Kidney (tissue), 13 donors: ENCODE measurements at regions not wholly inside any gene's neighbourhood (a gene's known extent, or its start where the extent isn't known, plus 50 kb on each side); places are given as distances from the start of the nearest gene placed in this dataset.
"Not testable (repeated sequence)": the region's sequence is repeated elsewhere in the genome, so short reads cannot be mapped to it uniquely, and the experiment has no call there.

Source experiments
- DNase-seq, 5 donors: peaks; one replicate each; pipeline ENCODE4 v3.0.0-alpha.2; 2013 to 2020
- FAIRE-seq: peaks from 2 replicates; lab custom pipeline; 2012; peaks lifted over from hg19 to GRCh38; lab: Jason Lieb, UNC
- H3K27ac ChIP-seq, 2 donors: one replicate each; pipeline ENCODE4 v1.7.0; 2013; ENCODE audit warnings: low read depth in 2 of 2, low read length in 2 of 2, inconsistent platforms in 1 of 2
- H3K27me3 ChIP-seq: one replicate; pipeline ENCODE4 v1.7.1; 2013; ENCODE audit warnings: low read length, inconsistent platforms; ENCODE audit not compliant: control insufficient read depth, insufficient read depth
- H3K36me3 ChIP-seq, 3 donors: one replicate each; pipeline versions ENCODE4 v1.7.0 to v1.7.1; 2013; ENCODE audit warnings: low read length in 3 of 3, control low read depth in 1 of 3, inconsistent platforms in 1 of 3; ENCODE audit not compliant: insufficient read depth in 3 of 3, control insufficient read depth in 2 of 3
- H3K4me1 ChIP-seq, 3 donors: one replicate each; pipeline versions ENCODE4 v1.7.0 to v1.7.1; 2013; ENCODE audit warnings: low read length in 3 of 3, inconsistent platforms in 1 of 3, low read depth in 1 of 3; ENCODE audit not compliant: control insufficient read depth in 2 of 3, insufficient read depth in 2 of 3
- H3K4me3 ChIP-seq, 3 donors: one replicate each; pipeline versions ENCODE4 v1.7.0 to v1.8.1; 2013; ENCODE audit warnings: low read length in 3 of 3, control low read depth in 1 of 3, inconsistent platforms in 1 of 3
- H3K9ac ChIP-seq, 3 donors: one replicate each; pipeline versions ENCODE4 v1.7.0 to v1.7.1; 2013; ENCODE audit warnings: low read length in 3 of 3, control low read depth in 1 of 3, inconsistent platforms in 1 of 3
- H3K9me3 ChIP-seq, 3 donors: one replicate each; pipeline versions ENCODE4 v1.7.0 to v1.7.1; 2013; ENCODE audit warnings: low read length in 3 of 3, control low read depth in 1 of 3, inconsistent platforms in 1 of 3; ENCODE audit not compliant: control insufficient read depth in 2 of 3, insufficient read depth in 1 of 3
- intact Hi-C: fragments of 100-400 bp; cut with DNase I; formaldehyde crosslinking; loops from one replicate; pipeline ENCODE4 v1.11.1; 2022
- TF ChIP-seq, protein P1 (sequence below): IDR thresholded peaks from 3 replicates; pipeline ENCODE4 v1.5.1; 2012; ENCODE audit warnings: mild to moderate bottlenecking, moderate library complexity, borderline replicate concordance; ENCODE audit not compliant: insufficient read depth; ENCODE audit errors: extremely low read depth
- donor health status: control.
- donor health status: control.
- donor health status: control.
- donor health status: control.
- donor health status: control.
- donor health status: DM: yes; HTN: yes; CAD: no.
- donor health status: Normal renal cell carcinoma (clear cell type).

DNA sequence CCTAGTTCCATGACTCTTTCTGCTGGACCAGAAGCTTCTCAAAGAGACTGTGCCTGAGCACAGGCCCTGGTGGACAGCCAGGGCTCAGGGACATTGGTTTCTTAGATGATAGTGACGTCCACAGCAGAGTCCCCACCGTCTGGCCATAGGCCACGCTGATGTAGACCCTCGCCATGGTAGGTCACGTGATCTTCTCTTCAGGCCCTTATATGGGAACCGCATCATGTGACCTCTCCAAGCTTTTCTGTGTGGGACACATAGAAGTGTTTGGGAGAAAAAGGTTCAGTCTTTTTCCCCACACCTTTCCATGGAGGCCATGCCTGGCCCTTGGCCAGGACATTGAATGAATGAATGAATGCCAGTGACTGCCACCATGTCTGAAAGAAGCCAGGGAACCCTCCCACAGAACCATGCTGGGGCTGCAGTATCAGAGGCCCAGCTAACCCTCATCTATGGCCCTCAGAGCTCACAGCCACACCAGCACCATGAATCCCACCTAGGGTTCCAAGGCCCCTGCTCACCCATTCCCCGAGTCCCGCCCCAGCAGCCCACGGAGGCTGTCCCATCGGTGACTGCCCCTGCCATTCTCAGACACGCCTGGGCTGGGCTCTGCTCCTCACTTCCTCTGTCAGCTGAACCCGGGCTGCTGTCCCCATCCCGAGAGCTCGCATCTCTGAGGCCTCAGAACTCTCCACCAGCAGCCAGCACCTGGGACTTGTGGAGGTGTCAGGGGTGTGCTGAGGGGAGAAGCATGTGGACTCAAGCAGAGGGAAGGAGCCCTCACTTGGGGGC lies 292.1 kb downstream of the ADGRD1 start:
- H3K27ac ChIP-seq = no peak overlapping the region
- FAIRE-seq (no peak), DNase-seq (peak in 1 of 5 donors; percentile 64)
- H3K9ac ChIP-seq = no peak overlapping the region
- H3K27me3 ChIP-seq = no peaks in the 10 kb centered on the region
- H3K9me3 ChIP-seq = no peaks in the 10 kb centered on the region
- intact Hi-C loops = no loop called here
- H3K36me3 ChIP-seq = no peaks in the 10 kb centered on the region
- no peak overlapping the region for H3K4me3 ChIP-seq
- H3K4me1 ChIP-seq = no peaks in the 10 kb centered on the region
- TF ChIP-seq, protein P1, sequence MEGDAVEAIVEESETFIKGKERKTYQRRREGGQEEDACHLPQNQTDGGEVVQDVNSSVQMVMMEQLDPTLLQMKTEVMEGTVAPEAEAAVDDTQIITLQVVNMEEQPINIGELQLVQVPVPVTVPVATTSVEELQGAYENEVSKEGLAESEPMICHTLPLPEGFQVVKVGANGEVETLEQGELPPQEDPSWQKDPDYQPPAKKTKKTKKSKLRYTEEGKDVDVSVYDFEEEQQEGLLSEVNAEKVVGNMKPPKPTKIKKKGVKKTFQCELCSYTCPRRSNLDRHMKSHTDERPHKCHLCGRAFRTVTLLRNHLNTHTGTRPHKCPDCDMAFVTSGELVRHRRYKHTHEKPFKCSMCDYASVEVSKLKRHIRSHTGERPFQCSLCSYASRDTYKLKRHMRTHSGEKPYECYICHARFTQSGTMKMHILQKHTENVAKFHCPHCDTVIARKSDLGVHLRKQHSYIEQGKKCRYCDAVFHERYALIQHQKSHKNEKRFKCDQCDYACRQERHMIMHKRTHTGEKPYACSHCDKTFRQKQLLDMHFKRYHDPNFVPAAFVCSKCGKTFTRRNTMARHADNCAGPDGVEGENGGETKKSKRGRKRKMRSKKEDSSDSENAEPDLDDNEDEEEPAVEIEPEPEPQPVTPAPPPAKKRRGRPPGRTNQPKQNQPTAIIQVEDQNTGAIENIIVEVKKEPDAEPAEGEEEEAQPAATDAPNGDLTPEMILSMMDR = no peak

DNA sequence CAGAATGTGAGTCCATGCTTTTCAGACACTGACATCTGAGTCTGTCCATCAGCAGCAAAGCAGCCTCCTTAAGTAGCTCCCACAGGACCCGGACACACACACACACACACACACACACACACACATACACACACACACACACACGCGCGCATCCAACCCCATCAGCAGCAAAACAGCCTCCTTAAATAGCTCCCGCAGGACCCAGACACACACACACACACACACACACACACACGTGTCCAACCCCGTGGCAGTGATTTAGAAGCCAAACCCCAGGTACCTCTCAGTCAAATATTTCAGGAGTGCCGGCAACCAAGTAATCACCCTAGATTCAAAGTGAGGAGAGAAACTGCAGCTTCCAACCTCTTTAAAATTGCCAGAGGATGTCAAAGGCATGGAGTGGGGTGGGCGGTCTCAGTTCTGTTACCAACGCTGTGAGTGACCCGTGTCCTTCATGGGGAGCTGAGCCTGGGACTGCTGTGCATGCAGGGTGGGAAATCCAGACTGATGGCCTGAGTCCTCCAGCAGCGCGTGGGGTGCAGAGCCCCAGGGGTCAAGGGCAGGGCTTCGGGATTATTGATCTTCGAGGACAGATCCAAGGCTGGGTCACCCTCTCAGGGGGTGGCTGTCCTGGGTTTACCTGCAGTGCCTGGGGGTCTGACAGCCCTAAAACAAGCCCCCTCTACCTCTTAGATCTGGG lies 293.5 kb downstream of the ADGRD1 start:
- H3K27ac ChIP-seq, FAIRE-seq, intact Hi-C loops, H3K9me3 ChIP-seq, H3K4me3 ChIP-seq, H3K9ac ChIP-seq, H3K36me3 ChIP-seq, H3K27me3 ChIP-seq, H3K4me1 ChIP-seq: not testable (repeated sequence)
- peak in 1 of 5 donors; percentile 13 for DNase-seq

DNA sequence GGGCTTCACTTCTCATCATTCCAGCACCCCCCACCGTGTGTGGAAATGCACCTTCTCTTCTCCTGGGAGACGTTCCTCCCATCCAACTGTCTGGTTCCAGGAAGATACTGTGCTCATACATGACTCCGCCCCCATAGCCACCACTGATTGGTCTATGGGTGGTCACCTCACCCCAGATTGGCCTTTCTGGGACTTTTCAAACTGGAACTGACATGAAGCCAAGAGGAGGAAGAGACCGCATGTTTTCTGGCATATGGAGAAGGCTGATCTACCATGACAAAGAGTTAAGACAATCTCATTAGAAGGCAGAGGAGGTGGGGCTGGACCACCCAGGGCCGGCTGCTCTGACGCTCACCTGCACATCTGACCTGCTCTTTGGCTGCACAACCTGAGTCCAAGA lies 294.2 kb downstream of the ADGRD1 start:
- FAIRE-seq, H3K36me3 ChIP-seq, H3K4me1 ChIP-seq, H3K27ac ChIP-seq, DNase-seq, intact Hi-C loops, H3K27me3 ChIP-seq, H3K4me3 ChIP-seq, H3K9me3 ChIP-seq, H3K9ac ChIP-seq: not testable (repeated sequence)

DNA sequence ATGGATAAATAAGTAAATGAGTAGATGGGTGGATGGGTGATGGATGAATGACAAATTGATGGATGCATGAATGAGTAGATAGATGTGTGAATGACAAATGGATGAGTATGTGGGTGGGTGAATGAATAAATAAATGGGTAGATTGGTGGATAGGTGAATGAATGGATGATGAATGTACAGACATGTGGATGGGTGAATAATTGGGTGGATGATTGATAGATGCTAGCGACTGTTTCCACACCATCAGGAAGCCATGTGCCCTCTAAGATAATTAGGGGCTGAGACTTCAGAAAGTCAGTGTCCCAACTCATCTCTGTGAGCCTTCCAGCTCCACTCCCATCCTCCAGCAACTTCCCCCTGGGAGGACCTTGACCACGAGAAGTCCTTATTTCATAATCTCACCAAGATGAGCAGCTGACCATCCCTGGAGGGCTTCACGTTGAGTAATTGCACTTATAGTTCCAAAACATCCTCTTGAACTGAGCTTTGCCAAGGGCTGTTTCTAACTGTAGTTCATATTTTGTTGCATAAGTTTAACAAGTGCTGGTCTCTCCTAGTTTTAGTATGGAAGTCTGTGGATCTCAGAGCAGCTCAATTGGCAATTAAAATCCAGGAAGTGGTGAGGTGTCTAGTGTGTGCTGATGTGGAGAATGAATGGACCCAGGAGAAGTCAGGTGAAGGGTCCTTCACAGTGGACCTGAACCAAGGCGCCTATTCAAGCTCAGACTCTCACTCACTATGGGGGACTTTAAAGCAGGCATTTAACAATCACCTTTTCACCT lies 295.7 kb downstream of the ADGRD1 start:
- no peak for FAIRE-seq
- Histone ChIP-seq H3K9ac (no peak overlapping the region), H3K36me3 (no peaks in the 10 kb centered on the region)

More for the DNA sequence above, 295.7 kb downstream of the ADGRD1 start:
- no peaks in the 10 kb centered on the region for H3K9me3 ChIP-seq
- H3K4me1 ChIP-seq = no peaks in the 10 kb centered on the region
- DNase-seq = peak in 1 of 5 donors; percentile 3
- no peak overlapping the region for H3K27ac ChIP-seq
- H3K4me3 ChIP-seq = no peak overlapping the region
- intact Hi-C loops = no loop called here
- no peaks in the 10 kb centered on the region for H3K27me3 ChIP-seq
- TF ChIP-seq, protein P1 = no peak
